ENCODE measurements at regions not wholly inside any gene's neighbourhood (a gene's known extent, or its start where the extent isn't known, plus 50 kb on each side); places are given as distances from the start of the nearest gene placed in this dataset.

DNA sequence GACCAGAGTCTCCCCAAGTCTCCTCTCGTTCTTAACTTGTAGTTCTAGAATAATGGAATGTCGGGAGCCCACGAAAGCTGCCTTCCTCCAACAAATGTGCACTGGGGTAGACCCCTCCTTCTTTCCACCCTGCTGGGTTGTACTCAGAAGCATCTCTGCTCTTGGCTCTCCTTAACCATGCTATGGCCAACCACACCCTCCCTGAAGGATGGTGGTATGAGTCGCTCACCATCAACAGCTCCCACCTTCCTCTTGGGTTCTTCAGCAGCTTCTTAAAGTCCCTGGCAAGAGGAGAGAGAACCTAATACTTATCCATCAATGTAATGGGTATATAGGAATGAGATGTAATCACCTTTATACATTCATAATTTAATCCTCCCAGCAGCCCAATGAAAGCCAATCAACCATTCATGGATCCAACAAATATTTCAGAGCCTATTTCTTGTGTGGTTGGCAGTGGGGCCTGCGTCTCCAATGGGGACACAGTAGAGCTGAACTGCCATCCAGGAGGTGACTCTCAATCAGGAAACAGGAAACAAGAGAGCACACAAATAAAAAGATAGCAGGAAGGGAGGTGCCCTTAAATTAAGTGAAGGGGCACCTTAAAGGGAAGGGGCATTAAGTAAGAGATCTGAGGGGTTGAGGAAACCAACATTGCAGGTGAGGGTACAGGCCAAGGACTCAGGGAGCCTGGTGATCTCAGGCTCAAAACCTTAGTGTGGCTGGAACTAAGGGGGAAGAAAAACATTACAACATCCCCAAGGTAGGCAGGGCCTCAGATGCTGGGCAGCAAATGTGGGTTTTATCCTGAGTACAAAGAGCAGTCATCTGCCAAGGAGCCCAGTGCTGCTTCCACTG, 64.4 kb upstream of the ETS2 start:
- Histone ChIP-seq H3K27ac (no peak overlapping the region), H3K4me1 (peaks cover 0 to 20% (median 0%) of the 10 kb centered on the region in 12 donors), H3K36me3 (no peaks in the 10 kb centered on the region), H3K4me3 (no peak overlapping the region), H3K27me3 (no peaks in the 10 kb centered on the region), H3K9me3 (no peaks in the 10 kb centered on the region)
- 91 to 98% (median 95%) methylated on average over 5 of the region's 5 CpGs for WGBS, 4 donors
- TF ChIP-seq POLR2A (IDR thresholded peaks at IDR 0.05), result no peak
- TF ChIP-seq, protein P1, sequence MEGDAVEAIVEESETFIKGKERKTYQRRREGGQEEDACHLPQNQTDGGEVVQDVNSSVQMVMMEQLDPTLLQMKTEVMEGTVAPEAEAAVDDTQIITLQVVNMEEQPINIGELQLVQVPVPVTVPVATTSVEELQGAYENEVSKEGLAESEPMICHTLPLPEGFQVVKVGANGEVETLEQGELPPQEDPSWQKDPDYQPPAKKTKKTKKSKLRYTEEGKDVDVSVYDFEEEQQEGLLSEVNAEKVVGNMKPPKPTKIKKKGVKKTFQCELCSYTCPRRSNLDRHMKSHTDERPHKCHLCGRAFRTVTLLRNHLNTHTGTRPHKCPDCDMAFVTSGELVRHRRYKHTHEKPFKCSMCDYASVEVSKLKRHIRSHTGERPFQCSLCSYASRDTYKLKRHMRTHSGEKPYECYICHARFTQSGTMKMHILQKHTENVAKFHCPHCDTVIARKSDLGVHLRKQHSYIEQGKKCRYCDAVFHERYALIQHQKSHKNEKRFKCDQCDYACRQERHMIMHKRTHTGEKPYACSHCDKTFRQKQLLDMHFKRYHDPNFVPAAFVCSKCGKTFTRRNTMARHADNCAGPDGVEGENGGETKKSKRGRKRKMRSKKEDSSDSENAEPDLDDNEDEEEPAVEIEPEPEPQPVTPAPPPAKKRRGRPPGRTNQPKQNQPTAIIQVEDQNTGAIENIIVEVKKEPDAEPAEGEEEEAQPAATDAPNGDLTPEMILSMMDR (IDR thresholded peaks at IDR 0.05), result no peak
- intact Hi-C loops (cut with DNase I), result loop anchor here in 4 of 10 donors (5.0 to 10.0 kb wide), 4 partner anchors 61 to 263 kb away; no protein-coding TSS in a partner anchor
- no peak for DNase-seq
- no peak for ATAC-seq

DNA sequence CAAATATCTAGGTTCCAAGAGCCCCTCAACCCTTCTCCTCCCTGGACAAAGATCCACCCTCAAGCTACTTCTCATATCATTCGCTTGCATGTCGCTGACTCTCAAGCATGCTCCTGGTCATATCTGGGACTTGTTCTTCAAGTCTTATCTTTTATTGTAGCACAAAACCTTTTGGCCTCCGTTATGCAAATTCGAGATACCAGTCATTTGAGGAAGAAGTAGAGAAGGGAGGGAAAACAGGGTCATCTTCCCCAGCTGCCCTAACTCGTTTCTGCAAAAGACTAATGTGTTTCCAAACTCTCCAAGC, 63.8 kb upstream of the ETS2 start:
- WGBS, 4 donors, result 80 to 87% (median 85%) methylated on average over 5 of the region's 5 CpGs
- DNase-seq (no peak), ATAC-seq (no peak)
- no peaks in the 10 kb centered on the region for H3K36me3 ChIP-seq
- H3K4me3 ChIP-seq, result no peak overlapping the region
- no peaks in the 10 kb centered on the region for H3K9me3 ChIP-seq
- no peak overlapping the region for H3K27ac ChIP-seq
- TF ChIP-seq, protein P1 (IDR thresholded peaks at IDR 0.05), result no peak
- no peak for TF ChIP-seq POLR2A (IDR thresholded peaks at IDR 0.05)
- no peaks in the 10 kb centered on the region for H3K27me3 ChIP-seq
- peaks cover 0 to 20% (median 0%) of the 10 kb centered on the region in 12 donors for H3K4me1 ChIP-seq
- intact Hi-C loops (cut with DNase I), result loop anchor here in 4 of 10 donors (5.0 to 10.0 kb wide), 4 partner anchors 60 to 263 kb away; no protein-coding TSS in a partner anchor

GRCh38 chr21:38742580-38743260, 63.0 kb upstream of the ETS2 start:
- Histone ChIP-seq H3K27ac (no peak overlapping the region), H3K27me3 (no peaks in the 10 kb centered on the region), H3K4me3 (no peak overlapping the region), H3K36me3 (no peaks in the 10 kb centered on the region), H3K4me1 (peaks cover 0 to 20% (median 0%) of the 10 kb centered on the region in 12 donors), H3K9me3 (no peaks in the 10 kb centered on the region)
- TF ChIP-seq POLR2A (IDR thresholded peaks at IDR 0.05), result no peak
- TF ChIP-seq, protein P1 (IDR thresholded peaks at IDR 0.05), result no peak
- 90 to 98% (median 95%) methylated on average over 1 of the region's 1 CpG for WGBS, 4 donors
- ATAC-seq (no peak), DNase-seq (no peak)
- intact Hi-C loops (cut with DNase I), result loop anchor here in 4 of 10 donors (5.0 to 10.0 kb wide), 4 partner anchors 60 to 262 kb away; no protein-coding TSS in a partner anchor
